RPMI7951 (cell line): ENCODE measurements at regions not wholly inside any gene's neighbourhood (a gene's known extent, or its start where the extent isn't known, plus 50 kb on each side); places are given as distances from the start of the nearest gene placed in this dataset.
"Not testable (repeated sequence)": the region's sequence is repeated elsewhere in the genome, so short reads cannot be mapped to it uniquely, and the experiment has no call there.

Experiments used
- DNase-seq: peaks from one replicate; pipeline ENCODE4 v3.0.0-alpha.2; 2012; ENCODE audit warnings: low read depth

- peak; percentile 26 for DNase-seq
Measured at GRCh38 chr12:131454418-131455217, 256.3 kb upstream of the SFSWAP start.

GRCh38 chr12:131455218-131455506 is 255.7 kb upstream of the SFSWAP start:
- no peak for DNase-seq

GRCh38 chr12:131455581-131456110 is 255.2 kb upstream of the SFSWAP start:
- no peak for DNase-seq

GRCh38 chr12:131456301-131457027 is 254.4 kb upstream of the SFSWAP start:
- no peak for DNase-seq

GRCh38 chr12:131457028-131457310 is 253.9 kb upstream of the SFSWAP start:
- no peak for DNase-seq

- no peak for DNase-seq
Measured at GRCh38 chr12:131457331-131458047, 253.4 kb upstream of the SFSWAP start.

GRCh38 chr12:131458048-131458374 is 252.9 kb upstream of the SFSWAP start:
- no peak for DNase-seq

GRCh38 chr12:131458931-131459772 is 251.7 kb upstream of the SFSWAP start:
- no peak for DNase-seq

- no peak for DNase-seq
Measured at GRCh38 chr12:131459773-131460365, 251.0 kb upstream of the SFSWAP start.

- no peak for DNase-seq
Measured at GRCh38 chr12:131460520-131460919, 250.4 kb upstream of the SFSWAP start.

GRCh38 chr12:131461096-131461495 is 249.8 kb upstream of the SFSWAP start:
- DNase-seq, result no peak

GRCh38 chr12:131463174-131463573 is 247.7 kb upstream of the SFSWAP start:
- DNase-seq, result no peak

- no peak for DNase-seq
Measured at GRCh38 chr12:131464081-131464480, 246.8 kb upstream of the SFSWAP start.

- DNase-seq, result no peak
Measured at GRCh38 chr12:131466306-131466705, 244.6 kb upstream of the SFSWAP start.

- DNase-seq, result no peak
Measured at GRCh38 chr12:131466932-131467331, 244.0 kb upstream of the SFSWAP start.

- no peak for DNase-seq
Measured at GRCh38 chr12:131468206-131468605, 242.7 kb upstream of the SFSWAP start.

GRCh38 chr12:131469945-131470344 is 240.9 kb upstream of the SFSWAP start:
- not testable (repeated sequence) for DNase-seq

- DNase-seq, result no peak
Measured at GRCh38 chr12:131471271-131471905, 239.5 kb upstream of the SFSWAP start.

GRCh38 chr12:131471946-131472732 is 238.8 kb upstream of the SFSWAP start:
- no peak for DNase-seq

- no peak for DNase-seq
Measured at GRCh38 chr12:131473261-131473660, 237.6 kb upstream of the SFSWAP start.
